GM18909 (cell line): ENCODE measurements at regions not wholly inside any gene's neighbourhood (a gene's known extent, or its start where the extent isn't known, plus 50 kb on each side); places are given as distances from the start of the nearest gene placed in this dataset.

ENCODE experiments used
- ATAC-seq: cut with Tn5 transposase; IDR thresholded peaks from one replicate; pipeline ENCODE4 v1.9.1; 2021; ENCODE audit warnings: mild to moderate bottlenecking; ENCODE audit not compliant: unreplicated experiment, poor library complexity

DNA sequence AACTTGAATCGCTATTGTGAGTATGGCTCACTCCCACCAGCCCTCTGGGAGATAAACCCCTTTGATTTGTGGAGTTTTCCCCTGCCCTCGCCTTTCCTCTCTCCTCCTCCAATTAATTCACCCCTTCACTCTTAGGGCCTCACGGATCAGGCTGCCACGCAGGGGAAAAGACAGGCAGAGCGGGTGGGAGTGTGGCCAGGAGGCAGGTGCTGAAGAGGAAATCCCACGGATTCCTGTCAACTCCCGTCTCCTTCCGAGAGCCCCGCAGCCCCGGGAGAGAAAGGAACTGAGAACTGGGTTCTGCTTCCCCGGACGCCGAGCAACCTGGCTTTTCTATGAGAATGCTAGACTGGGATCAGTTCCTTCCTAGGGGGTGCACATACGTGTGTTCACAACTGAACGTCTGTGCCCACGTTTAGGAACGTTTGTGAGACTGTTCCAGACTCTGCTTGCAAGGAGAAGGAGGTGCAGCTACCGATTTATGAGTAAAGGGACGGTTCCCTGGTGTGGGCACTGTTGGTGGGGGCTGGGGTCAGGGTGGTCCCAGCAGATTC, 314.5 kb upstream of the TLE4 start:
- ATAC-seq = no peak

GRCh38 chr9:79257790-79258351, 313.9 kb upstream of the TLE4 start:
- ATAC-seq = no peak

DNA sequence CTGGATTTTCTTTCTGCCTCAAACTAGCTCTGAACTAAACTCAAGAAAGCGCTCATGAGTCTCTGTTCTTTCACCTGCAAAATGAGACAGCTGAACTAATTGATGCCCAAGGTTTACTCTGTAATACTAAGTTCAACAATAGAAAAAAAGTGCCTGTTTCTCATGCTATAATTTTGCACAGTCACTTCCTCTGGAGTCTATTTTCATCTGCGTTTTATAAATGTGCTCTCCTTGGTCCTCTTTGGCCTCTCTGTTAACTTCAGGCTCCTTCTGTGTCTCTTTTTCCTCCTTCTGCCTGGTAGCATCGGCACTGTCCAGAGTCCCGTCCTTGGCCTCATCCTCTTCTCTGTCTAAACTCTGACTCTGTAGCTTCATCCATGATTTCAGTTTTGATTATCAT, 311.9 kb upstream of the TLE4 start:
- no peak for ATAC-seq

DNA sequence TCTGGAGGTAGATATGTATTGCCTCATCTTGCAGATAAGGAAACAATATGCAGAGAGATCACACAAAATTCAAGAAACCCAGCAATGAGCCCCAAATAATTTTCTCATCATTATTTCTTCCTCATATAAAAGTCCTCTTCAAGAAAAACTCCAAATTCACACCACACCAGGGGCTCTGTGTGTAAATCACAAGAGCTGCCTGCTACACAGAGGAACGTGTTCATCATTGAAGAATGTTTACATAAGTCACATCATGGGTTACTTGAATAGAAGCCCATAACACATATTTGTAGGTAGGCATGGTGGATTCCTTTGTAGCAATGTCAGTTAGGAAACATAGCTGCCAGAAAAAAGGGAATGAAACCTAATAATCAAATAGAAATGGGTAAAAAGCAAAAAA, 308.1 kb upstream of the TLE4 start:
- no peak for ATAC-seq

DNA sequence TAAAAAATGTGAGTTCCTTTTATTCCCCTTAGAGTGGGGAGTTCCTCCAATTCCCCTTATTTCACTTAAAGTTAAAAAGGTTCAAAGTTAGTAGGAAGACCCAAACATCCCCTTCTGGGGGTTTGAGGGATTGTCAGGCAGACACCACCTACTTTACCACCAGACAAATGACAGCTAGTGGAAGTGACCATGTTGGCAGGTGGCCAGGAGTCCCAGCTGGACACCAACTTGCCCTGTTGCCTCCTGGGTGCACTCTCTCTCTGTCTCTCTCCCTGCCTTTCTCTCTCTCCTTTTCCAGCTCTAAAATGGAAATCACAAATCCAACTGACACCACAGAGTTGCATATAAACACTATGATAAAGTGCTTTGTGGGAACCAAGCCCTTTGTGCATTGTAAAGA, 307.7 kb upstream of the TLE4 start:
- no peak for ATAC-seq

DNA sequence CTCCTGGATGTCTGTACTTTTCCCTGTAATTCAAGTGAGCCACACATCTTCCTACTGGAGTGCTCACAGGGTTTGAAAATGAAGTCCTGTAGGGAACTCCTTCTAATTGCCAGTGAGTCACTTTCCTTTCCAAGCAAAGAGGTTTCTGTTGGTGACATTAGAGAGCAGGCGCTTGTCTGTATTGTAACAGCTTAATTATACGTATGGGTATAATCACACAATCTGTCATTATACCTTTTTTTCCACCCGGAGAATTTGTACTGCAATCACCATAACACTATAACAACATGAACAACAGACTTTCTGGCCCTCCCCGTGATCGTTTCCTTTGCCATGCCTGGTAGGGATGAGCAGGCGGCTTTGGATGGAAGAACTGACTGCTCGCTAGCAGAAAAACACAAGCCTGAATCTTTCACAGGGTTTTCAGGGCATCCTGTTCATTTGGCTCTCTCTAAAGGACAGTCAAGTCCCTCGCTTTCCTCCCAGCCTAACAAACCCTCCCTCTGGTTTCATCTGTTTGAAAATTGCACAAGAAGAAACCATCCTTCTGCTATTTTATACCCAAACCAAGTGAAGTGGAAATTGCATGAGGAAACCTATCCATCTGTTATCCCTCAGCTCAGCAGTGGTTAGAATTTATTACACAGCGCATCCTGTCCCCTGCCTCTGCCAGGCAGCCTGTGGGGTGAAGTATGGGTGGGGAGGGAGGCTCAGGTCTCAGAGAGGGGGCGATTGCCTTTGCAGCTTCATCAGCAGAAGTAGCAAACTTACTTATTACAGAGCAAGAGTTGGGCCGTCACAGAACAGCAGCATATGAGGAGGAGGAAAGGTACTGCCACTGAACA, 307.0 kb upstream of the TLE4 start:
- ATAC-seq = no peak

GRCh38 chr9:79266986-79267385, 304.8 kb upstream of the TLE4 start:
- ATAC-seq = no peak

- ATAC-seq = no peak
Measured at GRCh38 chr9:79268806-79269205, 303.0 kb upstream of the TLE4 start.

GRCh38 chr9:79273311-79273710, 298.5 kb upstream of the TLE4 start:
- ATAC-seq = no peak

DNA sequence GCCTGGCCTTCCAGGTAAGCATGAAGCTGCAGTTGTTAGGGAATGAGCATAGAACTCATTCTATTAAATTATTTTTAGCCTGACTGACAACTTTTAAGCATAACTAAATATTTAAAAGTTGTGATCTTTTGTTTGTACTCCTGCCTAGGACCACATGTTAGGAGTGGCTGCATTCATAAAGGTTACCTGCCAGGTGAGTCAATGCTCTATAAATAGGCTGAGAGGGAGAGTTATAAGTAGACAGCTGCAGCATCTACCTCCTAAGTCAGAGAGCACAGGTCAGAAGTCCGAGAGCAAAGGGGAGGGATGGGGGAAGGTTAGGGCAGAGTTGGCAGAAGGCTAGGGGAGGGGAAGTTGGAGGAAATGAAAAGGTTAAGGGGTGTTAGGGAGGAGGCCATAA, 292.4 kb upstream of the TLE4 start:
- ATAC-seq = no peak

DNA sequence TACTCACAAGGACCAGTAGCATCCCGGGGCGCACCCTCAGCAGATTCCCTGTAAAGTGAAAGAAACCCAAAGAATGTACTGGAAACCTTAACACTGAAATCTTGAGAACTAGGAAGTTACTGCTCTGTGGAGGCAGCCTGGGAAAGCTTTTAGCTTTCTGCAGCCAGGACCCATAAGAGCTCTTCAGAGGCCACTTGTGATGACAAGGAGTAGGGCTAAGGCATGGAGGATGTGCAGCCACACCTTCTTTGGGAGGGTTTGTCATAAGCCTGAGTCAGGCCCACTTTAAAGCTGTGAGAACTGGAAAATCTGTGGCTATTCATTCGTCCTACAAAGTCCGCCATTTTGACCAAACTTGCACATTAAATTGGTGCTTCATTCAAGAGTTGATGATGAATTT, 291.1 kb upstream of the TLE4 start:
- ATAC-seq = no peak

DNA sequence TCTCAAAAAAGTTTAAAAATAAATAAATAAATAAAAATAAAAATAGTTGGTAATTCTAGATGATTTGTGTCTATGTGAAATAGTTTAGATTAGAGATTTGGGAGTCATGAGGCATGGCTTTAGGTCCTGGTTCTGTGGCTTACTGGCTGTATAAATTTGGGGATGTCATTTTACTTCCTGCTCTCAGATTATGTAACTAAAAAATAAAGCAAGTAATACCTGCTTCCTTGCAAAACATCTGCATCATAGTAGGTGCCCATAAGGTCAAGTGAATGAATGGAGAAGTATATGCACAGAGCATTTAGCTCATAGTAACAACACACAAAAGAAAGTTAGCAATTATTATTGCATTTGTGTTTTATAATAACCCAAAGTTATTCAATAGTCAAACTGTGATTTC, 287.7 kb upstream of the TLE4 start:
- ATAC-seq = no peak

DNA sequence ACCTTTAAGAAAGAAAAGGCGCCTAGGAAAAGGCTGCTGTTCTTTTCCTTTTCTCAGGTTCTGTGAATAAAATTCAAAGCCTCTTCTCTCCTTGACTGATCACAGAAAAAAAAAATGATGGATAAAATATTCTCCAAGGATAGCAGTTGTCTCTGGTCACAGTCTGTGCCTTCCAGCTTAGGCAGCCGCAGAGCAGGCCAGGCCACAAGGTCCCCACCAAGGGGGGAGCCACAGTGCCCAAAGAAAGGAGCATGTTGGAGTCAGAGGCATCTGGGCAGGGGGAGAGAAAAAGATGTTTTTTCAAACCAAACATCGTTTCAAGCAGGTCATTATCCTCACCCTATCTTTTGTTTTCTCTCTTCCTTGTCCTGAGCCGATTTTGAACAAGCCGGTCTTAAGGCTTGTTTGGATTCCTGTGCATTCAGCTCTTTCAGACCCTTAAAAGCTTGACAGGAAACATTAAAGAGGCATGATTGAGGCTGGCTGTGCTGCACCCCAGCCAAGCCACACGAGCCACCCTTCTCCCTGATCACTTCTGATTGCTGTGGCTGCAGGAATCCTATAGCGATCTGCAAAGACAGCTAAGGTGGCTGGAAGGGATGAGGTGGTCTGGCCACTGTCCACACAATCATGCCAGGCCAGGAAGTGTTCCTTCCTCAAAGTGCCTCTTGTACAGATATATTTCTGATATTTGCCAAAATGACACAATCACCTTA, 284.6 kb upstream of the TLE4 start:
- ATAC-seq = no peak

DNA sequence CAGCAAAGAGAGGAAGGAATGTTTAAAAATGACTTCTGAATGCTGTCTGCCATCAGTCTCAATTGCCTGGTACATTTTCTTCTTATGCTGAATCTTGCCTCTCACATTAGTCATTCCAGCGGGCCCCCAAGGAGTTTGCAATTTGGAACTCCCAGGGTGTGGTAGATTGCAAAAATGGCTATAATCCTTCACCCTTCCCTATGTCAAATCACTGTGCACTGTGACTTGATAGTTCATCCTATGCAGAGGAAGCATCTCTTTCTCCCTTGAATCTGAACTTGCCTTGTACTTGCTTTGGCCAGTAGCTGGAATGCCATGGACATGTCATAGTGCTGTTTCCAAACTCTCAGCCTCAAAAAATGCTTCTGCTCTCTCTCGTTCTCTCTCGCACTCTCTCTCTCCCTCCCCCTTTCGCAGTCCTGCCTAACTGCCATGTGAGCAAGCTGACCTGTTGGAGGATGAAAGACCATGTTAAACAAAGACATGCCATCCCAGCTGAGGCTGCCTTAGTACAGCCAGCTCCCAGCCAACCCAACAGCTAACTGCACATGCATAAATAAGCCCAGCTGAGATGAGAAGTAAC, 284.0 kb upstream of the TLE4 start:
- no peak for ATAC-seq

- ATAC-seq = no peak
Measured at GRCh38 chr9:79289856-79290255, 281.9 kb upstream of the TLE4 start.

DNA sequence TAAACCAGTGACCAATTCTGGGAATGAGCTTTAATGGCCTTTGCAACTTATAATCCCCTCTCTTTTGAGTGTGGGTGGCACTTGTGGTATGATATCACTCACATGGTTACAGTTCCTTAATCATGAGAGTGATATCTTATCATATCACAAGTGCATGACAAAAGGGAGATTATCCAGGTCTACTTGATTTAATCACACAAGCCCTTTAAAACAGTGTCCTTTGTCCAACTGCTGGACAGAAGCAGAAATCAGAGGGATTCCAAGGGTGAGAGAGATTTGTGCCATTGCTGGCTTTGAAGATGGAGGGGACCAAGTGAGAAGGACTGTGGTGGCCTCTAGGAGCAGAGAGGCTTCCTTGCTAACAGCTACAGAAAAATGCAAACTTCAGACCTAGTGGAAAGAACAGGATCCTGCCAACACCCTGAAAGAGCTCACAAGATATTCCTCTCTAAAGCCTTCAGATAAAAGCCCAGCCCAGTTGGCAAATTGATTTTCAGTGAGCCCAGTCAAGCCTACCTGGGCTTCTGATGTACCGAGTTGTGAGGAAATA, 279.0 kb upstream of the TLE4 start:
- ATAC-seq = no peak

DNA sequence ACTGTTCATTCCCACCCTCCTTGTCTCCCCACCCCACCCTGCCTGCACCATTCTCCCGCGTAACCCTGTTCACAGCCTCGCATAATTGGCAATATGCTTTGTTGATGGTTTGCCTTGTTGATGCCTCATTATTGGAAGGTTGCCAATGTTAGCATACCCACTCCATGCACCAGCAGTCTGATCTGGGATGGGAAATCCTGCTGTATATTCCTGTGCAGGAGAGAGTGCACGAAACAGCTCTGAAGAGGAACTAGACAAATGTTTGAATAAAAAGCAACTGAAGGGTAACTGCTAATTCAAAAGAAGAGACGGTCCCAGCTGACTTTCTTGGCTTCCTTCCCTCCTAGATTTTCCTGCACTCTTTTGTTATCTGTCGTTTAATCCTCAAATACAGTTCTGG, 271.7 kb upstream of the TLE4 start:
- ATAC-seq = no peak

DNA sequence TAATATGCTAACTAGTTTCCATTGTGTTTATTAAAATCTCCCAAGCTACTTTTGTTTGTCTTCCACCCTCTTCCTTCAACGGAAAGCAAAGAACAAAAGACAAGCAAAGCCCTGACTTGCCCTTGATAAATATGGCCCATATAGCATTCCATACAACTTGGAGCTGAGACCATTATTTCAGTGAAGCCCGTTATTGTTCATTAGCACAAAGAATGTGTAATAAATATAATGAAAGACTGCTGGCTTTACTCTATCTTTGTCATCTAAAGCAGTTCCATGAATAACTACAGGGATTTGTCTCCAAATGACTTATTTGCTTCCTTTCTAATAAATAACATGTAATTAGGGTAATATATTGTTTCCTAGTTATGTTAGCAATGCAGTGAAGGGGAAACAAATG, 270.7 kb upstream of the TLE4 start:
- ATAC-seq = no peak

DNA sequence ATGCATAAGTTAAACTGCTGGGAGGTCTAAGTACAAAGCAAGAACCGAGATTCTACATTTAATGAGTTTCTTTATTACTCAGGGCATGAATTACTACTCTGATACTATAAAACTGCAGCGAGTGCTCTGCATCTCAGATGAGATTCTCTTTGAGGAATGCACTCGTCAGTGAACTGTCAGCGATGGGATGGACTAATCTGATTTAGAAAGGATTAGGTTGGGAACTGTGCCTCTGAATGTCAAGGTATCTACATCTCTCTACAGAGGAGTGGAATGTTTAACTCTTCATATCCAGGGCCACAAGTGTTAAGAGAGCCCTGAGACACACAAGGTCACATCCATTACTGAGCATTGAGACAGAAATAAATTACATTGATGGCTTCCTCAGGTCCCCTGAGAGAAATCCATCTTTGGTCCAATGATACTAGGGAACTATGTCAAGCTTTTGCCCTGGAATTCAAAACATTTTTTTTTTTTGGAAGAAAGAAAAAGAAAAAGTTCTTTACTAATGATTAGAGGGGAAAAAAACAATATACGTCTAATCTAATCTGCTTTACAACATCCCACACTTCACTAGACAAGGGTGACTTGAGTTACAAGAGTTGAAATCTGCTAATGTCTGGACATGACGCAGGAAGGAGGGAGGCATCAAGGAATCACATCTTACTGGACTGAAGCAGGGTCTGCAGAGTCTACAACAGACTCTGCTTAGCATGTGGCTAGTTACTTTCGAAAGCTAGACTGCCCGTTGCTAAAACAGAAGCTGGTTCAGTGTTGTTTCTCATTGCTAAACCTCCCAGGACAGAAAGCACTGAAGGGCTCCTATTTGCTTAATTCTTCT, 270.0 kb upstream of the TLE4 start:
- no peak for ATAC-seq

- no peak for ATAC-seq
Measured at GRCh38 chr9:79302569-79302968, 269.2 kb upstream of the TLE4 start.
